SK-N-SH treated with all-trans-retinoic acid at 6 μM for 48 hours (cell line): ENCODE measurements at regions not wholly inside any gene's neighbourhood (a gene's known extent, or its start where the extent isn't known, plus 50 kb on each side); places are given as distances from the start of the nearest gene placed in this dataset.

Source experiments
- ATAC-seq: fragments of 200-7000 bp; cut with Tn5 transposase; 3 replicates; pipeline ENCODE4 v1.9.1; 2020; ENCODE audit warnings: mild to moderate bottlenecking, moderate library complexity
- ARNTL ChIP-seq: fragments of 450-650 bp; formaldehyde crosslinking; IDR thresholded peaks from 2 replicates; pipeline ENCODE4 v1.5.0; 2020; ENCODE audit warnings: low read depth, mild to moderate bottlenecking, moderate library complexity, borderline replicate concordance
- BACH2 ChIP-seq: fragments of 250-450 bp; sonication (Bioruptor Pico); IDR thresholded peaks from 2 replicates; pipeline ENCODE4 v1.9.0; 2021; ENCODE audit warnings: mild to moderate bottlenecking, borderline replicate concordance
- CREB5 ChIP-seq: fragments of 250-450 bp; sonication (Bioruptor Pico); IDR thresholded peaks from 2 replicates; pipeline ENCODE4 v1.5.1; 2020; ENCODE audit warnings: low read depth, mild to moderate bottlenecking, moderate library complexity
- CSDC2 ChIP-seq: fragments of 250-450 bp; sonication (Bioruptor Pico); IDR thresholded peaks from 2 replicates; pipeline ENCODE4 v1.5.0; 2020; ENCODE audit warnings: mild to moderate bottlenecking, moderate library complexity
- CSRNP3 ChIP-seq: fragments of 250-450 bp; sonication (Bioruptor Pico); IDR thresholded peaks from 2 replicates; pipeline ENCODE4 v1.5.1; 2021; ENCODE audit warnings: mild to moderate bottlenecking, moderate library complexity
- ESRRG ChIP-seq: fragments of 250-450 bp; sonication (Bioruptor Pico); IDR thresholded peaks from 2 replicates; pipeline ENCODE4 v1.6.1; 2021; ENCODE audit warnings: mild to moderate bottlenecking
- GLIS3 ChIP-seq: fragments of 250-450 bp; sonication (Bioruptor Pico); IDR thresholded peaks from 2 replicates; pipeline ENCODE4 v1.5.0; 2020; ENCODE audit warnings: mild to moderate bottlenecking, moderate library complexity
- ISL1 ChIP-seq: fragments of 250-450 bp; sonication (Bioruptor Pico); IDR thresholded peaks from 2 replicates; pipeline ENCODE4 v2.1.2; 2022; ENCODE audit warnings: mild to moderate bottlenecking, moderate library complexity
- OSR1 ChIP-seq: fragments of 250-450 bp; sonication (Bioruptor Pico); IDR thresholded peaks from 2 replicates; pipeline ENCODE4 v1.8.0; 2022; ENCODE audit warnings: moderate library complexity, mild to moderate bottlenecking, inconsistent platforms
- POU6F1 ChIP-seq: fragments of 250-450 bp; sonication (Bioruptor Pico); IDR thresholded peaks from 2 replicates; pipeline ENCODE4 v1.8.0; 2021; ENCODE audit warnings: low read depth, mild to moderate bottlenecking, moderate library complexity, borderline replicate concordance
- PPARA ChIP-seq: fragments of 250-450 bp; sonication (Bioruptor Pico); IDR thresholded peaks from 2 replicates; pipeline ENCODE4 v1.5.0; 2020; ENCODE audit warnings: mild to moderate bottlenecking, borderline replicate concordance
- RARB ChIP-seq: fragments of 250-450 bp; sonication (Bioruptor Pico); IDR thresholded peaks from 2 replicates; pipeline ENCODE4 v1.8.0; 2021; ENCODE audit warnings: mild to moderate bottlenecking, moderate library complexity
- SNAI2 ChIP-seq: fragments of 250-450 bp; sonication (Bioruptor Pico); IDR thresholded peaks from 2 replicates; pipeline ENCODE4 v1.5.0; 2020; ENCODE audit warnings: mild to moderate bottlenecking, moderate library complexity
- TOX ChIP-seq: fragments of 250-450 bp; sonication (Bioruptor Pico); IDR thresholded peaks from 2 replicates; pipeline ENCODE4 v1.8.0; 2021; ENCODE audit warnings: mild to moderate bottlenecking, moderate library complexity, borderline replicate concordance
- TSHZ2 ChIP-seq: fragments of 250-450 bp; sonication (Bioruptor Pico); IDR thresholded peaks from 2 replicates; pipeline ENCODE4 v1.5.0; 2020; ENCODE audit warnings: mild to moderate bottlenecking, moderate library complexity
- ZC3H10 ChIP-seq: fragments of 250-450 bp; sonication (Bioruptor Pico); IDR thresholded peaks from 2 replicates; pipeline ENCODE4 v1.5.1; 2021; ENCODE audit warnings: mild to moderate bottlenecking, moderate library complexity
- ZFP3 ChIP-seq: fragments of 250-450 bp; sonication (Bioruptor Pico); IDR thresholded peaks from 2 replicates; pipeline ENCODE4 v1.5.0; 2020; ENCODE audit warnings: mild to moderate bottlenecking, moderate library complexity
- ZFP30 ChIP-seq: fragments of 450-650 bp; formaldehyde crosslinking; IDR thresholded peaks from 2 replicates; pipeline ENCODE4 v1.5.0; 2022; ENCODE audit warnings: mild to moderate bottlenecking, moderate library complexity
- ZNF565 ChIP-seq: fragments of 450-650 bp; formaldehyde crosslinking; conservative IDR thresholded peaks from 2 replicates; pipeline ENCODE4 v1.5.0; 2020; ENCODE audit warnings: low read depth, mild to moderate bottlenecking, moderate library complexity
- ZNF70 ChIP-seq: fragments of 450-650 bp; formaldehyde crosslinking; IDR thresholded peaks from 2 replicates; pipeline ENCODE4 v1.5.0; 2020; ENCODE audit warnings: mild to moderate bottlenecking, moderate library complexity
- ZNF8 ChIP-seq: fragments of 450-650 bp; formaldehyde crosslinking; IDR thresholded peaks from 2 replicates; pipeline ENCODE4 v1.5.0; 2020; ENCODE audit warnings: mild to moderate bottlenecking, moderate library complexity

DNA sequence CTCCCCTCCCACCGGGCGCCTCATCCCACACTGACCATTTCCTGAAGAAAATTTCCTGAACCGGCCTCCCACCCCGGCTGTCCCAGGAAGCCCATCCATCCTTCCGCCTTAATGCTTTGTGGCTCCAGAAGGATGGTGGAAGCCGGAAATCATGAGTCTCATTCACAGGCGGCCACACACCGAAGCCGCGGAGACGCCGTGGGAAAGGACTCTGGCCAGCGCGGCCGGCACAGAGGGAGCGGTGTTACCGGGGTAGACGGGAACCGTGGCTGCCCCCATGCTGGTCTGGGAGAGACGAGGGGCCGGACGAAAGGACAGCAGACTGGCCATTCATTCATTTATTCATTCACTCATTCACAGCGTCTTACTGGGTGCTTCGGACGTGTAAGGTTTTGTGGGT lies 326.8 kb downstream of the SEC14L1 start:
- TF ChIP-seq ZC3H10 (CRISPR knock-in tag) (no peak), TOX (CRISPR knock-in tag) (no peak), ISL1 (CRISPR knock-in tag) (no peak), ZFP3 (CRISPR knock-in tag) (no peak), CSDC2 (CRISPR knock-in tag) (no peak), SNAI2 (CRISPR knock-in tag) (no peak), ZNF70 (CRISPR knock-in tag) (no peak), POU6F1 (CRISPR knock-in tag) (no peak), GLIS3 (CRISPR knock-in tag) (no peak), CREB5 (CRISPR knock-in tag) (no peak), ZNF565 (CRISPR knock-in tag) (no peak), ZFP30 (no peak), RARB (no peak), ZNF8 (CRISPR knock-in tag) (no peak), OSR1 (CRISPR knock-in tag) (no peak), CSRNP3 (CRISPR knock-in tag) (no peak), PPARA (CRISPR knock-in tag) (no peak)
- no peak for ATAC-seq

- ATAC-seq, result no peak
- TF ChIP-seq GLIS3 (CRISPR knock-in tag) (no peak), ISL1 (CRISPR knock-in tag) (no peak), TSHZ2 (CRISPR knock-in tag) (no peak), CREB5 (CRISPR knock-in tag) (no peak), ARNTL (CRISPR knock-in tag) (no peak), ZNF565 (CRISPR knock-in tag) (no peak), CSRNP3 (CRISPR knock-in tag) (no peak), TOX (CRISPR knock-in tag) (no peak), CSDC2 (CRISPR knock-in tag) (no peak), ZFP30 (no peak), BACH2 (no peak), ZFP3 (CRISPR knock-in tag) (no peak), ZNF70 (CRISPR knock-in tag) (no peak), ESRRG (CRISPR knock-in tag) (no peak)
Observed at GRCh38 chr17:77468897-77469296, 328.1 kb downstream of the SEC14L1 start.
